BJ (cell line): ENCODE measurements at regions not wholly inside any gene's neighbourhood (a gene's known extent, or its start where the extent isn't known, plus 50 kb on each side); places are given as distances from the start of the nearest gene placed in this dataset.

Experiments
- CTCF ChIA-PET: fragments of 350-600 bp; formaldehyde crosslinking; extraction: SDS; loops from one replicate; lab custom pipeline; 2021; ENCODE audit warnings: antibody characterized with exemption, inconsistent platforms; lab: Yijun Ruan, JAX
- POLR2A ChIA-PET: fragments of 300-600 bp; sonication (Branson Sonifier 250); formaldehyde crosslinking; extraction: SDS; loops from one replicate; lab custom pipeline; 2021; ENCODE audit warnings: antibody characterized with exemption; lab: Charles Lee
- DNase-seq: peaks from one replicate; pipeline ENCODE4 v3.0.0-alpha.2; 2011; ENCODE audit warnings: low read depth
- H3K27me3 ChIP-seq: 2 replicates; pipeline ENCODE4 v1.6.0; 2011; ENCODE audit warnings: low read length; ENCODE audit not compliant: control insufficient read depth, insufficient read depth
- H3K36me3 ChIP-seq: 2 replicates; pipeline ENCODE4 v1.5.1; 2011; ENCODE audit warnings: low read length; ENCODE audit not compliant: control insufficient read depth, insufficient read depth
- H3K4me3 ChIP-seq: 2 replicates; pipeline ENCODE4 v1.5.1; 2011; ENCODE audit warnings: low read depth, mild to moderate bottlenecking, control low read depth, low read length
- TF ChIP-seq, protein P1 (sequence below): IDR thresholded peaks from 2 replicates; pipeline ENCODE4 v1.5.1; 2011; ENCODE audit warnings: low read depth, mild to moderate bottlenecking, control low read depth, inconsistent platforms, low read length, moderate library complexity; ENCODE audit not compliant: insufficient read depth

DNA sequence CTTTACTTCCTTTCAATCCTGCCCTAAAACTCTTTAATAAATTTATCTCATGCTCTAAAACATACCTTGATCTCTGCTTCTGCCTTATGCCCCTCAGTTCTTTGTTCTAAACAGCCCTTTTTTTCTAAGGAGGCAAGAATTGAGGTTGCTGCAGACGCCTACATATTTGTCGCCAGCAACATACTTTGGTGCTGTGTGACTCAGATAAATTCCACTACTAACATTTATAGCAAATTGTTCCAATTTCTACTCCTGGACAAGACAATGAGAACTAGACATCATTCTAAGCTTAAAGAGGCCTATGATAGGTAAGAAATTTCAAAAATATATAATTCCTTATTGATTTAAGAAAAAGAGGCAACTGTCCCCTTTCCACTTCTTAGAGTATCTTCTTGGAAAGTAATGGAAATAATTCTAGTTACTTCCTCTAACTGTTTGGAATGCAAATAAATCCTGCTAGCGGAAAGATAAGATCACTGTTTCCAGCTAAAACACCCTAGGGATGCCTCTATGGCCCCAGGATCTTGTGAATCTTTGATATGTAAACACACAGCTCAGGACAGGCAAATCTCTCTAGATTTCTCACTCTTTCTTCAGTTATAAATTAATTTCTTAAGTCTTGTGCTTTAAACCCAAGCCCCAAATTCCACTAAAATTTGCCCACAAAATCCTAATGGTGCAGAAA lies 869.1 kb downstream of the KCNT2 start:
- H3K4me3 ChIP-seq: no peak overlapping the region
- no peaks in the 10 kb centered on the region for H3K36me3 ChIP-seq
- DNase-seq: peak; percentile 34
- ChIA-PET CTCF (no interaction called here), POLR2A (interaction anchor here (0.7 kb wide), 1 partner anchor 1285 kb away, joined by 3 read pairs; no protein-coding TSS in a partner anchor)
- H3K27me3 ChIP-seq: no peaks in the 10 kb centered on the region
- TF ChIP-seq, protein P1, sequence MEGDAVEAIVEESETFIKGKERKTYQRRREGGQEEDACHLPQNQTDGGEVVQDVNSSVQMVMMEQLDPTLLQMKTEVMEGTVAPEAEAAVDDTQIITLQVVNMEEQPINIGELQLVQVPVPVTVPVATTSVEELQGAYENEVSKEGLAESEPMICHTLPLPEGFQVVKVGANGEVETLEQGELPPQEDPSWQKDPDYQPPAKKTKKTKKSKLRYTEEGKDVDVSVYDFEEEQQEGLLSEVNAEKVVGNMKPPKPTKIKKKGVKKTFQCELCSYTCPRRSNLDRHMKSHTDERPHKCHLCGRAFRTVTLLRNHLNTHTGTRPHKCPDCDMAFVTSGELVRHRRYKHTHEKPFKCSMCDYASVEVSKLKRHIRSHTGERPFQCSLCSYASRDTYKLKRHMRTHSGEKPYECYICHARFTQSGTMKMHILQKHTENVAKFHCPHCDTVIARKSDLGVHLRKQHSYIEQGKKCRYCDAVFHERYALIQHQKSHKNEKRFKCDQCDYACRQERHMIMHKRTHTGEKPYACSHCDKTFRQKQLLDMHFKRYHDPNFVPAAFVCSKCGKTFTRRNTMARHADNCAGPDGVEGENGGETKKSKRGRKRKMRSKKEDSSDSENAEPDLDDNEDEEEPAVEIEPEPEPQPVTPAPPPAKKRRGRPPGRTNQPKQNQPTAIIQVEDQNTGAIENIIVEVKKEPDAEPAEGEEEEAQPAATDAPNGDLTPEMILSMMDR: no peak

DNA sequence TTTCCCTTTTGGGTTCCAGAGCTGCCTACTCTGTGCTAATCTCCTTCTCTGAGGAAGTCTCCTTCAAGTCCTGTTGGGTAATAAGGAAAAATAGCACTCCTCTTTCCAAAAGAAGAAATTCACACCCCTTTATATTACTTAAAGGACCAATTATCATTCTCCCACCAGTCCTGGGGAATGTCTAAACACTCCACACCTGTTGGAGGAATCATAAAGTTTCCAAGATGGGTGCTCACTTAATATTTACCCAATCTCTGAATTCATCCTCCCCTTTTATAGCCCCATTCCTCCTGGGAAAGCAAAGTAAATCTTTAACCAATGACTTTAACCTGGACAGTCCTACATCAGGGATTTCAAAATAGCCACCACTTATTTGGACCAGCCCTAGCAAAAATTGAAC lies 873.1 kb downstream of the KCNT2 start:
- Histone ChIP-seq H3K36me3 (no peaks in the 10 kb centered on the region), H3K27me3 (no peaks in the 10 kb centered on the region), H3K4me3 (no peak overlapping the region)
- TF ChIP-seq, protein P1: no peak
- DNase-seq: no peak
- CTCF ChIA-PET: no interaction called here
- POLR2A ChIA-PET: no interaction called here

DNA sequence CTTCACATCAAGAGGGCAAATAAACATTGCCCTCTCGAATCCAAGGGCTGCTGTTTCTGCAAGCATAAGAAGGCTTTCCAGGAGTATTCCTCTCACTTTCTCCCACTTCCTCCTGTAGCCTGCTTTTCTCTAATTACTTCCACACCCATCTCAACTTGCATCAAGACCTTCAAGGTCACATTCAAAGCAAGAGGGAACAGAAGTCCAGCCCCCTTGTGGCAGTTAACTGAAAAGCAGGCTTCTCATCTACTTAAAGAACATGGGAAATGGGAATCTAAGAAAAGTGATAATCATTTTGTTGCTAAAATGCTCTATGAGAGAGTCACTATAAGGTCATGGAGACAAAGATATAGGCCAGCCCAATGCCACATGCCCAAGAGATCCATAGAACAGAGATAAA lies 874.4 kb downstream of the KCNT2 start:
- H3K36me3 ChIP-seq: no peaks in the 10 kb centered on the region
- no peak for DNase-seq
- no peak overlapping the region for H3K4me3 ChIP-seq
- no peaks in the 10 kb centered on the region for H3K27me3 ChIP-seq
- CTCF ChIA-PET: interaction anchor here (0.5 to 0.6 kb wide), 2 partner anchors 139 to 516 kb away, joined by 3 read pairs; no protein-coding TSS in a partner anchor
- TF ChIP-seq, protein P1: peak; percentile 31; the same call in 1 of the 2 replicates
- POLR2A ChIA-PET: no interaction called here

DNA sequence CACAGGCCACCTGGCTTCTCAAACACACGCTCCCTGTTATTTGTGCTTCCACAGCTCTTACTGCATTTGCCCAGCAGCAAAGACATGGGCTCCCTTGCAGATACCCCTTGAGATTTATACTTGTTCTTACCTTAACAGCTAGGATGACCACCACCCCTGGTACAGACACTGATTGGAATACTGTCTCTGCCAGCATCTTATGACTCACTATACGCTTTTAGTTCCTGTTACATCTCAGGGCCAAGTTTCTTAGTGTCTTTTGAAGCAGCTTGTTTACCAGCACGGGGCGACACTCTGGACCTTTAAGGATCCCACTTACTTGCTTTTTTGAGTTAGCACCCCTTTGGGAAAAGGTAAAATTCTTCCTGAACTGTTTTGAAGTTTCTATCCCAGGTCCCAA lies 874.8 kb downstream of the KCNT2 start:
- TF ChIP-seq, protein P1: no peak
- H3K4me3 ChIP-seq: no peak overlapping the region
- H3K36me3 ChIP-seq: no peaks in the 10 kb centered on the region
- H3K27me3 ChIP-seq: no peaks in the 10 kb centered on the region
- DNase-seq: no peak
- POLR2A ChIA-PET: no interaction called here
- CTCF ChIA-PET: interaction anchor here (0.5 to 0.6 kb wide), 3 partner anchors 91 to 516 kb away, joined by 3 read pairs; no protein-coding TSS in a partner anchor

DNA sequence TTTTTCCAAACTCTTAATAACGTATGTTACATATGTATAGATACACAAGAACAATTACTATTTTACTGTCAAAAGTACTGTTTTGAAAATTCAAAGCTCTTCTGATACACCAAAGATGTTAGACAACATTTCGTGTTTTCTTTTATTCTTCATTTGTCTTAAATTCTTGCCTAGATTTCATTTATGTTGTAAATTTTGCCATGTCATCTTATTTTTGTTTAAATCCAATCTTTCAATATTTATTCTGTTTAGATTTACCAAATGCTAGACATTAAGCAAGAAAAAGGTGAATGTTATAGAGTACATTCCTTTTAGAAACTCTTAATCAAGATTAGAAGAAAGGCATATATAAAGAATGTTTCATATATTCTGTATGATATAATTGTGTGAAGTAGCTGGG lies 876.9 kb downstream of the KCNT2 start:
- no peak overlapping the region for H3K4me3 ChIP-seq
- CTCF ChIA-PET: no interaction called here

More for the DNA sequence above, 876.9 kb downstream of the KCNT2 start:
- Histone ChIP-seq H3K27me3 (no peaks in the 10 kb centered on the region), H3K36me3 (no peaks in the 10 kb centered on the region)
- DNase-seq: no peak
- TF ChIP-seq, protein P1: no peak
- POLR2A ChIA-PET: no interaction called here
